22Rv1 (cell line): ENCODE measurements at regions not wholly inside any gene's neighbourhood (a gene's known extent, or its start where the extent isn't known, plus 50 kb on each side); places are given as distances from the start of the nearest gene placed in this dataset.

Experiments used
- ZFX ChIP-seq: fragments of 450-650 bp; IDR thresholded peaks from 2 replicates; pipeline ENCODE4 v1.6.1; 2017; ENCODE audit warnings: antibody characterized with exemption, borderline replicate concordance
- TF ChIP-seq, protein P1 (sequence below): fragments of 450-650 bp; IDR thresholded peaks from 2 replicates; pipeline ENCODE4 v1.5.1; 2017; ENCODE audit warnings: mild to moderate bottlenecking

GRCh38 chr17:71976011-71976649 lies 144.7 kb upstream of the SOX9 start:
- TF ChIP-seq, protein P1, sequence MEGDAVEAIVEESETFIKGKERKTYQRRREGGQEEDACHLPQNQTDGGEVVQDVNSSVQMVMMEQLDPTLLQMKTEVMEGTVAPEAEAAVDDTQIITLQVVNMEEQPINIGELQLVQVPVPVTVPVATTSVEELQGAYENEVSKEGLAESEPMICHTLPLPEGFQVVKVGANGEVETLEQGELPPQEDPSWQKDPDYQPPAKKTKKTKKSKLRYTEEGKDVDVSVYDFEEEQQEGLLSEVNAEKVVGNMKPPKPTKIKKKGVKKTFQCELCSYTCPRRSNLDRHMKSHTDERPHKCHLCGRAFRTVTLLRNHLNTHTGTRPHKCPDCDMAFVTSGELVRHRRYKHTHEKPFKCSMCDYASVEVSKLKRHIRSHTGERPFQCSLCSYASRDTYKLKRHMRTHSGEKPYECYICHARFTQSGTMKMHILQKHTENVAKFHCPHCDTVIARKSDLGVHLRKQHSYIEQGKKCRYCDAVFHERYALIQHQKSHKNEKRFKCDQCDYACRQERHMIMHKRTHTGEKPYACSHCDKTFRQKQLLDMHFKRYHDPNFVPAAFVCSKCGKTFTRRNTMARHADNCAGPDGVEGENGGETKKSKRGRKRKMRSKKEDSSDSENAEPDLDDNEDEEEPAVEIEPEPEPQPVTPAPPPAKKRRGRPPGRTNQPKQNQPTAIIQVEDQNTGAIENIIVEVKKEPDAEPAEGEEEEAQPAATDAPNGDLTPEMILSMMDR: no peak
- no peak for TF ChIP-seq ZFX
